Neuron (in vitro differentiated cells): ENCODE measurements at regions not wholly inside any gene's neighbourhood (a gene's known extent, or its start where the extent isn't known, plus 50 kb on each side); places are given as distances from the start of the nearest gene placed in this dataset.

Experiments used
- H2AFZ ChIP-seq: one replicate; pipeline ENCODE4 v1.6.1; 2013; ENCODE audit warnings: low read depth, mild to moderate bottlenecking, inconsistent platforms, low read length, moderate library complexity
- H3K27me3 ChIP-seq: one replicate; pipeline ENCODE4 v1.6.1; 2013; ENCODE audit warnings: low read length; ENCODE audit not compliant: insufficient read depth
- H3K36me3 ChIP-seq: one replicate; pipeline ENCODE4 v1.6.1; 2013; ENCODE audit warnings: low read length; ENCODE audit not compliant: insufficient read depth
- H3K4me1 ChIP-seq: one replicate; pipeline ENCODE4 v1.6.1; 2013; ENCODE audit warnings: low read length; ENCODE audit not compliant: insufficient read depth
- H3K4me3 ChIP-seq: 2 replicates; pipeline ENCODE4 v1.5.1; 2013; ENCODE audit warnings: mild to moderate bottlenecking, low read length, moderate library complexity
- H3K9me3 ChIP-seq: one replicate; pipeline ENCODE4 v1.6.1; 2013; ENCODE audit warnings: low read length

- Histone ChIP-seq H3K36me3 (no peaks in the 10 kb centered on the region), H3K4me1 (peaks cover 6% of the 10 kb centered on the region), H3K4me3 (no peak overlapping the region), H3K27me3 (no peaks in the 10 kb centered on the region), H2AFZ (no peak overlapping the region), H3K9me3 (peaks cover 3% of the 10 kb centered on the region)
These were observed 673.6 kb upstream of the CDH8 start for GRCh38 chr16:62709794-62710193.

DNA sequence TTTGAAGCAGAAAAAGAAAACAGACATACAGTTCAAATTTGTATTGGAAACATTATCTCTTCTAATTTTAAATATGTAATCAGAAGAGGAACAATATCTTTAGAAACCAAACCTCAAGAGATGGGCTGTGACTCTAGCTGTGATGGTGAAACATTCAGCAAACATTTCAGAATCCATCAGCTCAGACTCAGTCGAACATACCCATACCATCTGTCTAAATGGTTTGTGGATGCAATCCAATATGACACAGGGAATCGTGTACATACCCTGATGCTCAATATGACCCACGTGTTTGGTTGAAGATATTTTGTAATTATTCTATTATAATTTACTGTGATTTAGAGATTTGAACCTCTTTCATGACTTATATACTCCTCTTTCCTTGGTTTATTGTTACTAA lies 665.2 kb upstream of the CDH8 start:
- Histone ChIP-seq H3K36me3 (no peaks in the 10 kb centered on the region), H3K9me3 (no peaks in the 10 kb centered on the region)

GRCh38 chr16:62700426-62701294 lies 664.4 kb upstream of the CDH8 start:
- Histone ChIP-seq H2AFZ (no peak overlapping the region), H3K4me3 (no peak overlapping the region), H3K27me3 (no peaks in the 10 kb centered on the region), H3K36me3 (no peaks in the 10 kb centered on the region), H3K9me3 (no peaks in the 10 kb centered on the region), H3K4me1 (peaks cover 3% of the 10 kb centered on the region)

More for the DNA sequence above, 665.2 kb upstream of the CDH8 start:
- Histone ChIP-seq H3K4me3 (no peak overlapping the region), H3K4me1 (peaks cover 3% of the 10 kb centered on the region), H3K27me3 (no peaks in the 10 kb centered on the region), H2AFZ (no peak overlapping the region)

DNA sequence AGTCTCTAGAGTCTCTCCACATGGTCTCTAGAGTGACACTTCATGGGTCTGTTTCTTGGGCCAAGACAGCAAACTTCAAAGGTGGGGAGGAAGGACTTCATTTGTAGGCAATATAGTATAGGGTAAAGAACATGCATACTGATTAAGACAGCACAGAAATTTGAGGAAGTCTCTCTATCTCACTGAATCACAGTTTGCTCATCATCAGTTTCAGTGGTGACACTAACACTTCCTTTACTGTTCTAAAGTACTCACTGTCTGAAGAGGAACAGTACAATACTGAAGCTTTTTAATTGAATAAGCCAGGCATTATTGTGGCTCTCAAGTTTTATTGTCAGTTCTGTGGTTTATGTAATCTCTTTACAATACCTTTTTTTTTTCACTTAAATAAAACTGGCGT lies 656.4 kb upstream of the CDH8 start:
- Histone ChIP-seq H3K27me3 (no peaks in the 10 kb centered on the region), H3K36me3 (no peaks in the 10 kb centered on the region), H2AFZ (no peak overlapping the region), H3K4me1 (no peaks in the 10 kb centered on the region), H3K9me3 (peaks cover 4% of the 10 kb centered on the region), H3K4me3 (no peak overlapping the region)

DNA sequence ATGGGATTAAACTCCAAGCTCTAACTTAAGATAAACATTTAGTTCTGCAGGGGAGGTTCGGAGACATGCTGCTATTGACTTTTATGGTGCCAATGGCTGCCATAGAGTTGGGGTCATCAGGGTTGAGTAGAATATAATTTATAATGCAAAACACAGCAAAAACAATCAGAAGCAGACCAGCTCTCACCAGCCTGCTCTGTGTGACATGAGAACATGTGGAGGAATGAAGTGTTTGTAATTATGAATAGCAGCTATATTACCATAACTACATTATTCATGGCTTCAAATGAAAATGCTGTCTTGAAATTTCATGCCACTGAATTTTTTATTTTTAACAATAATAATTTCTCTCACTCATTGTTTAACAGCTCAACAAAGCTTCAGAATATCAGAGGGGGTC lies 645.6 kb upstream of the CDH8 start:
- no peaks in the 10 kb centered on the region for H3K27me3 ChIP-seq
- H3K4me1 ChIP-seq: peaks cover 10% of the 10 kb centered on the region
- H3K36me3 ChIP-seq: no peaks in the 10 kb centered on the region
- H2AFZ ChIP-seq: no peak overlapping the region
- peaks cover 20% of the 10 kb centered on the region for H3K9me3 ChIP-seq
- no peak overlapping the region for H3K4me3 ChIP-seq

GRCh38 chr16:62678796-62679195 lies 642.6 kb upstream of the CDH8 start:
- H3K36me3 ChIP-seq: no peaks in the 10 kb centered on the region
- H3K4me1 ChIP-seq: peaks cover 10% of the 10 kb centered on the region
- no peak overlapping the region for H3K4me3 ChIP-seq
- peaks cover 9% of the 10 kb centered on the region for H3K9me3 ChIP-seq
- no peaks in the 10 kb centered on the region for H3K27me3 ChIP-seq
- no peak overlapping the region for H2AFZ ChIP-seq

- no peaks in the 10 kb centered on the region for H3K4me1 ChIP-seq
- no peak overlapping the region for H3K4me3 ChIP-seq
- no peaks in the 10 kb centered on the region for H3K36me3 ChIP-seq
- H2AFZ ChIP-seq: no peak overlapping the region
- H3K9me3 ChIP-seq: peaks cover 6% of the 10 kb centered on the region
- H3K27me3 ChIP-seq: no peaks in the 10 kb centered on the region
These were observed 640.1 kb upstream of the CDH8 start for GRCh38 chr16:62676306-62676705.

GRCh38 chr16:62665269-62665668 lies 629.0 kb upstream of the CDH8 start:
- H3K9me3 ChIP-seq: peaks cover under 1% of the 10 kb centered on the region
- H2AFZ ChIP-seq: no peak overlapping the region
- H3K27me3 ChIP-seq: no peaks in the 10 kb centered on the region
- H3K4me3 ChIP-seq: no peak overlapping the region
- H3K36me3 ChIP-seq: no peaks in the 10 kb centered on the region
- H3K4me1 ChIP-seq: peaks cover 27% of the 10 kb centered on the region

DNA sequence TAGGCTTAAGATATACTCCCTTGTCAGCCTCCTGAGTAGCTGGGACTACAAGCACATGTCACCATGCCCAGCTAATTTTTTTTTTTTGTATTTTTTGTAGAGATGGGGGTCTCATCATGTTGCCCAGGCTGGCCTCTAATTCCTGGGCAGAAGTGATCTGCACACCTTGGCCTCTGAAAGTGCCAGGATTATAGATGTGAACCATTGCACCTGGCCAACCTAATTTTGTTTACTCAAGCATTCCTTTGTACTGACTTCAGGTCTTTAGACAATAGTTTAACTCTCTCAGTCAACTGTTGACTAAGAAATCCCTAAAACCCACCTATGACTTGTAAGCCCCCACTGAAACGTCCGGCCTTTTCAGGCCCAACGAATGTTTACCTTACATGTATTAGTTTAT lies 628.3 kb upstream of the CDH8 start:
- H3K36me3 ChIP-seq: no peaks in the 10 kb centered on the region
- H3K9me3 ChIP-seq: peaks cover 2% of the 10 kb centered on the region
- H3K4me3 ChIP-seq: no peak overlapping the region
- peaks cover 27% of the 10 kb centered on the region for H3K4me1 ChIP-seq
- H2AFZ ChIP-seq: no peak overlapping the region
- H3K27me3 ChIP-seq: no peaks in the 10 kb centered on the region

- Histone ChIP-seq H3K27me3 (no peaks in the 10 kb centered on the region), H3K9me3 (peaks cover 3% of the 10 kb centered on the region), H2AFZ (no peak overlapping the region), H3K4me1 (peaks cover 22% of the 10 kb centered on the region), H3K36me3 (no peaks in the 10 kb centered on the region), H3K4me3 (no peak overlapping the region)
These were observed 625.2 kb upstream of the CDH8 start for GRCh38 chr16:62661435-62661834.

DNA sequence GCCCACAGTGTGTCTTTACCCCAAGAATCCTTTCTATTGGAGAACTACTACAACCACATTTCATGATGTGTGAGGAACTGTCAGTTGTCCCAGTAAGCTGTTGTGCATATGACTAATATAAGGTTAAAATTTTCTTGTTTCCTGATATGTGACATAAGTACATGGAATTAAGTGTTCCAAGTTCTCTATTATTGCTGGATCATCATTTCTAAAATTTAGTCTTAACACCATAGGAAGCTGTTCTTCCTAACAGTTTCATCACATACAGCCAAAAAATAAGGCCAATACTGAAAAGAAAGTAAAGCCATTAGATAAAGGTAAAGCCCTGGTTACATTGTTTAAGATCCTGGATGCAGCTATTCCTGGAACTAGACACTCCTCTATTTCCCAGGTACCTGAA lies 620.9 kb upstream of the CDH8 start:
- Histone ChIP-seq H2AFZ (no peak overlapping the region), H3K4me3 (no peak overlapping the region), H3K9me3 (peaks cover 3% of the 10 kb centered on the region), H3K4me1 (no peaks in the 10 kb centered on the region), H3K27me3 (no peaks in the 10 kb centered on the region), H3K36me3 (no peaks in the 10 kb centered on the region)

DNA sequence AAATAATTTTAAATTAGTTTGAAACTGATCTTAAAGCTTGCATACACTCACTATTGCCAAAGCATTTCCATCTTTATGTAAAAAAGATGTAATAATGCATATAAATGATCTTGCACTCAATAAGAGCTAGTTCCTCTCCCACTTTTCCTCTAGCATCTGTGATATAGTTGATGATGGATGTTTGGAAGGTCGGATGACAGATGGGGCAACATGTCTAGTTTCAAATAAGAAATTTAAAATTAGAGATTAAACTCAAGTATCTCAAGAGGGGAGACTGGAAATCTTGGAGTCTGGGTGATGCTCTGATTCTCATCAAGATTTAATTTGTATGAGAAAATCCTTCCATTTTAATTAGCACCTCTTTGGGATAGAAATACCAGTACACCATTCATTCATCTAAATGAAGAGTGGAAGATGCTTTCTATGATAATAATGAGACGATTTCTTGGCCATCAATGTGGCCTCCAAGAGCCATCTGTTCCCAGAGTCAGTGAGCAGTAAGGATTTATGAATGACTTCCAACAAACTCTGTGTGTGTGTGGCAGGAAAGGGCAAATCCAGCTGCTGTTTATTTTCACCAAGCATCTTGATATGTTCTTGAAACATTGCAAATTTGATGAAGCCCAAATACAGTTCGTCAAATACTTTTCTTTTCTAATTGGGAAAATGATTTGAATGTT lies 616.3 kb upstream of the CDH8 start:
- Histone ChIP-seq H2AFZ (no peak overlapping the region), H3K36me3 (no peaks in the 10 kb centered on the region)

GRCh38 chr16:62648256-62648655 lies 612.0 kb upstream of the CDH8 start:
- H3K9me3 ChIP-seq: no peaks in the 10 kb centered on the region
- H3K27me3 ChIP-seq: no peaks in the 10 kb centered on the region
- no peak overlapping the region for H2AFZ ChIP-seq
- H3K4me3 ChIP-seq: no peak overlapping the region
- H3K4me1 ChIP-seq: no peaks in the 10 kb centered on the region
- no peaks in the 10 kb centered on the region for H3K36me3 ChIP-seq

More for the DNA sequence above, 616.3 kb upstream of the CDH8 start:
- no peaks in the 10 kb centered on the region for H3K4me1 ChIP-seq
- H3K4me3 ChIP-seq: no peak overlapping the region
- no peaks in the 10 kb centered on the region for H3K9me3 ChIP-seq
- H3K27me3 ChIP-seq: no peaks in the 10 kb centered on the region
